Neural progenitor cell (in vitro differentiated cells): ENCODE measurements at regions not wholly inside any gene's neighbourhood (a gene's known extent, or its start where the extent isn't known, plus 50 kb on each side); places are given as distances from the start of the nearest gene placed in this dataset.
A peak's percentile ranks its signal among the peaks of the same experiment; 100 is the strongest.

Experiments used
- DNase-seq: peaks from one replicate; pipeline ENCODE4 v3.0.0-alpha.2; 2016; ENCODE audit warnings: low spot score
- H2AFZ ChIP-seq: fragments of 200-600 bp; sonication (generic); replicated peaks from 2 replicates; pipeline ENCODE4 v1.6.1; 2016; ENCODE audit warnings: antibody characterized with exemption
- H3F3A ChIP-seq: fragments of 200-600 bp; sonication (generic); 2 replicates; pipeline ENCODE4 v1.6.1; 2016; ENCODE audit warnings: antibody characterized with exemption, low read depth
- H3K27ac ChIP-seq: fragments of 200-600 bp; sonication (generic); 2 replicates; pipeline ENCODE4 v1.5.1; 2016; ENCODE audit warnings: mild to moderate bottlenecking
- H3K27me3 ChIP-seq: fragments of 200-600 bp; sonication (generic); 2 replicates; pipeline ENCODE4 v1.6.1; 2016; ENCODE audit warnings: mild to moderate bottlenecking, moderate library complexity
- H3K36me3 ChIP-seq: fragments of 200-600 bp; sonication (generic); 2 replicates; pipeline ENCODE4 v1.5.1; 2016
- H3K4me1 ChIP-seq: fragments of 200-600 bp; sonication (generic); 2 replicates; pipeline ENCODE4 v1.6.1; 2016; ENCODE audit warnings: mixed run types
- H3K4me2 ChIP-seq: fragments of 200-600 bp; sonication (generic); 2 replicates; pipeline ENCODE4 v1.6.1; 2016
- H3K4me3 ChIP-seq: fragments of 200-600 bp; sonication (generic); 2 replicates; pipeline ENCODE4 v1.5.1; 2016
- H3K79me2 ChIP-seq: fragments of 200-600 bp; sonication (generic); 2 replicates; pipeline ENCODE4 v1.6.1; 2016; ENCODE audit warnings: low read depth
- H3K9ac ChIP-seq: fragments of 200-600 bp; sonication (generic); 2 replicates; pipeline ENCODE4 v1.6.1; 2016
- H3K9me3 ChIP-seq: fragments of 200-600 bp; sonication (generic); 2 replicates; pipeline ENCODE4 v1.5.1; 2016; ENCODE audit warnings: low read depth
- H4K20me1 ChIP-seq: fragments of 200-600 bp; sonication (generic); 2 replicates; pipeline ENCODE4 v1.6.1; 2016; ENCODE audit warnings: low read depth
- H3K27ac Mint-ChIP-seq: 3 replicates; pipeline ENCODE4 v1.8.0; 2021; ENCODE audit warnings: mixed read lengths
- H3K27me3 Mint-ChIP-seq: 2 replicates; pipeline ENCODE4 v1.8.0; 2022; ENCODE audit warnings: low read depth, mild to moderate bottlenecking, inconsistent platforms, moderate library complexity, mixed read lengths; ENCODE audit not compliant: insufficient read depth
- H3K36me3 Mint-ChIP-seq: 3 replicates; pipeline ENCODE4 v1.8.0; 2021; ENCODE audit warnings: mixed read lengths
- H3K4me1 Mint-ChIP-seq: 3 replicates; pipeline ENCODE4 v1.8.0; 2021; ENCODE audit warnings: mixed read lengths
- H3K4me3 Mint-ChIP-seq: 3 replicates; pipeline ENCODE4 v1.8.0; 2021; ENCODE audit warnings: mild to moderate bottlenecking, moderate library complexity, mixed read lengths
- H3K9me3 Mint-ChIP-seq: 3 replicates; pipeline ENCODE4 v1.8.0; 2020; ENCODE audit warnings: mixed read lengths
- CTCF ChIP-seq: fragments of 200-600 bp; sonication (generic); IDR thresholded peaks from 2 replicates; pipeline ENCODE4 v1.5.1; 2017; ENCODE audit warnings: antibody characterized with exemption, mild to moderate bottlenecking
- EZH2 ChIP-seq: fragments of 200-600 bp; sonication (generic); IDR thresholded peaks from 2 replicates; pipeline ENCODE4 v1.6.1; 2017; ENCODE audit warnings: antibody characterized with exemption, mild to moderate bottlenecking, moderate library complexity
- EZH2phosphoT487 ChIP-seq: fragments of 200-600 bp; sonication (generic); IDR thresholded peaks from 2 replicates; pipeline ENCODE4 v1.6.1; 2017; ENCODE audit warnings: antibody characterized with exemption

- no peak overlapping the region for H3K4me2 ChIP-seq
- peaks cover 34% of the 10 kb centered on the region for H3K4me1 ChIP-seq
- Mint-ChIP-seq H3K36me3 (peaks cover 2% of the 10 kb centered on the region), H3K27ac (no peak overlapping the region), H3K4me3 (no peak overlapping the region), H3K4me1 (peaks cover 18% of the 10 kb centered on the region), H3K27me3 (peaks cover 3% of the 10 kb centered on the region), H3K9me3 (peaks cover 9% of the 10 kb centered on the region)
- H3K9ac ChIP-seq, result no peak overlapping the region
- no peaks in the 10 kb centered on the region for H3K36me3 ChIP-seq
- no peak for DNase-seq
- H3K79me2 ChIP-seq, result no peaks in the 10 kb centered on the region
- peaks cover 4% of the 10 kb centered on the region for H3K9me3 ChIP-seq
- no peak overlapping the region for H3K27ac ChIP-seq
- no peaks in the 10 kb centered on the region for H4K20me1 ChIP-seq
- H3K4me3 ChIP-seq, result no peak overlapping the region
- peaks cover 12% of the 10 kb centered on the region for H3F3A ChIP-seq
- no peak for TF ChIP-seq EZH2phosphoT487
- no peak for TF ChIP-seq CTCF
- no peak for TF ChIP-seq EZH2
- H2AFZ ChIP-seq, result no peak overlapping the region
- H3K27me3 ChIP-seq, result no peaks in the 10 kb centered on the region
Observed at GRCh38 chr6:22468256-22468965, 101.0 kb upstream of the HDGFL1 start.

GRCh38 chr6:22470454-22471131, 98.8 kb upstream of the HDGFL1 start:
- peaks cover 24% of the 10 kb centered on the region for H3K4me1 Mint-ChIP-seq
- Histone ChIP-seq H3K36me3 (no peaks in the 10 kb centered on the region), H3K4me3 (no peak overlapping the region), H3K27ac (no peak overlapping the region), H3F3A (peaks cover 12% of the 10 kb centered on the region), H3K27me3 (no peaks in the 10 kb centered on the region), H3K4me2 (peak overlapping the region; percentile 31), H3K79me2 (no peaks in the 10 kb centered on the region), H3K9me3 (no peaks in the 10 kb centered on the region), H4K20me1 (no peaks in the 10 kb centered on the region), H3K9ac (no peak overlapping the region), H3K4me1 (peaks cover 34% of the 10 kb centered on the region), H2AFZ (no peak overlapping the region)
- H3K9me3 Mint-ChIP-seq, result peaks cover 5% of the 10 kb centered on the region
- no peaks in the 10 kb centered on the region for H3K36me3 Mint-ChIP-seq
- H3K27ac Mint-ChIP-seq, result no peak overlapping the region
- TF ChIP-seq EZH2phosphoT487 (no peak), EZH2 (no peak), CTCF (no peak)
- H3K4me3 Mint-ChIP-seq, result no peak overlapping the region
- H3K27me3 Mint-ChIP-seq, result peaks cover 3% of the 10 kb centered on the region
- peak; percentile 33 for DNase-seq

GRCh38 chr6:22471132-22471690, 98.2 kb upstream of the HDGFL1 start:
- peak overlapping the region; percentile 31 for H3K4me2 ChIP-seq
- H3K9me3 ChIP-seq, result no peaks in the 10 kb centered on the region
- no peaks in the 10 kb centered on the region for H4K20me1 ChIP-seq
- H2AFZ ChIP-seq, result no peak overlapping the region
- H3K27ac ChIP-seq, result no peak overlapping the region
- Mint-ChIP-seq H3K4me3 (no peak overlapping the region), H3K36me3 (no peaks in the 10 kb centered on the region), H3K27me3 (peaks cover 3% of the 10 kb centered on the region), H3K9me3 (peaks cover 4% of the 10 kb centered on the region), H3K27ac (no peak overlapping the region), H3K4me1 (peaks cover 24% of the 10 kb centered on the region)
- peaks cover 8% of the 10 kb centered on the region for H3F3A ChIP-seq
- peak; percentile 46 for TF ChIP-seq CTCF
- no peak for TF ChIP-seq EZH2
- TF ChIP-seq EZH2phosphoT487, result no peak
- no peaks in the 10 kb centered on the region for H3K79me2 ChIP-seq
- peak; percentile 31 for DNase-seq
- no peak overlapping the region for H3K4me3 ChIP-seq
- no peak overlapping the region for H3K9ac ChIP-seq
- peaks cover 28% of the 10 kb centered on the region for H3K4me1 ChIP-seq
- H3K36me3 ChIP-seq, result no peaks in the 10 kb centered on the region
- H3K27me3 ChIP-seq, result no peaks in the 10 kb centered on the region
